ENCODE measurements at regions not wholly inside any gene's neighbourhood (a gene's known extent, or its start where the extent isn't known, plus 50 kb on each side); places are given as distances from the start of the nearest gene placed in this dataset.

DNA sequence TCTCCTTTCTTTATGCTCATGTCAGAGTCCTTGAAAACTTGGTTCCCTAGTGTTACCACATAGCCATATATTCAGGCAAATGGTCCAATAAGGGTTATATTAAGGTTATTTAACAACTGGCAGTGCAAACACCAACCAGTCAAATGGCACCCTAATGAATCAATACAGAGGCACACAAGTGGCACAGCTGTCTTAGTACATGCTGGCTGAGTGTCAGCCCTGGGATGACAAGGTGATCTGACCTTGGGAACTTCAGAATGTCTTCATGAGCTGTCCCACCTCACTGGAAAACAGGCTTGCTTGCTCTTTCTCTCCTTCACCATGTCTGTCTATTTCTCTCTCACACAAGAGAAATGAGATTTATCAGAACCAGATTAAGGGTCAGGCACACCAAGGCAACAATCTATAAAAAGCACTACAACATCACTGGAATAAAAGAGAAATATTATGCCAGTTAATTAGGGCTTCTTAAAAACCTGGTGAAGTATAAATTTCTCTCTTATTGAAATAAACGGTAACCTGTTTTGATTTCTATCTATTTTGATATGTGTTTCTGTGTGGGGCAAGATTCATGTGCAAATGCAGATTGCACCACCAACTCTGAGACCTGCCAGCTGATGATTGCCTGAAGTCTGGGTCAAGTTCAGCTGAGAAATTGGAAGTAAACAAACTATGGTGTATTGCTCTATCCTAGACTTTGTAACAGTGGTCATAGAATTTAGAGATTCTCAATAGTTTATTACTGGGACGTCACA is 140.7 kb downstream of the SREK1 start:
- Histone ChIP-seq H4K91ac (replicated peaks; ENCODE audit: insufficient read length, low read length) (no peak overlapping the region), H2BK120ac (replicated peaks; ENCODE audit: low read depth, low read length) (no peak overlapping the region), H3K79me2 (ENCODE audit: control insufficient read depth in 1 of 2, insufficient read depth in 2 of 2, low read length in 2 of 2) (no peaks in the 10 kb centered on the region), H3K27ac (ENCODE audit: low read depth, low read length) (no peak overlapping the region), H2AFZ (ENCODE audit: low read length) (no peak overlapping the region), H2BK20ac (ENCODE audit: low read length) (no peak overlapping the region), H3K23ac (ENCODE audit: insufficient read length) (no peak overlapping the region), H3K56ac (replicated peaks; ENCODE audit: insufficient read length, low read depth, low read length) (no peak overlapping the region), H2BK15ac (ENCODE audit: low read length) (no peak overlapping the region), H3K23me2 (ENCODE audit: low read depth, low read length) (no peaks in the 10 kb centered on the region), H3K14ac (ENCODE audit: insufficient read length) (no peak overlapping the region), H4K8ac (ENCODE audit: extremely low read depth, insufficient read depth, low read length) (no peak overlapping the region), H4K20me1 (replicated peaks in 1 of 2; ENCODE audit: control insufficient read depth in 1 of 2, insufficient read depth in 2 of 2, low read length in 2 of 2) (no peaks in the 10 kb centered on the region), H3K79me1 (ENCODE audit: low read depth, low read length) (no peaks in the 10 kb centered on the region), H2BK12ac (ENCODE audit: low read depth, low read length) (no peak overlapping the region), H4K5ac (ENCODE audit: insufficient read length, low read depth, low read length) (no peak overlapping the region), H3K4me2 (ENCODE audit: insufficient read depth in 1 of 2, low read depth in 2 of 2, low read length in 2 of 2) (no peak overlapping the region), H3K27me3 (replicated peaks in 1 of 4; ENCODE audit: control insufficient read depth in 3 of 4, extremely low read depth in 1 of 4, insufficient read depth in 3 of 4, low read length in 3 of 4) (no peaks in the 10 kb centered on the region), H3K36me3 (ENCODE audit: control insufficient read depth in 2 of 4, insufficient read depth in 4 of 4, low read length in 3 of 4) (no peaks in the 10 kb centered on the region), H3K9ac (replicated peaks in 1 of 4; ENCODE audit: extremely low read depth in 1 of 4, low read depth in 3 of 4, low read length in 3 of 4) (no peak overlapping the region), H3K4me3 (ENCODE audit: extremely low read depth in 1 of 4, insufficient read depth in 2 of 4, low read depth in 3 of 4, low read length in 4 of 4) (no peak overlapping the region), H3K9me3 (ENCODE audit: insufficient read depth in 2 of 2, low read depth in 1 of 2, low read length in 1 of 2) (no peaks in the 10 kb centered on the region), H2BK5ac (ENCODE audit: low read depth, low read length) (no peak overlapping the region), H2AK5ac (ENCODE audit: low read depth, low read length) (no peak overlapping the region), H3K4me1 (replicated peaks in 1 of 4; ENCODE audit: control insufficient read depth in 3 of 4, insufficient read depth in 4 of 4, low read length in 3 of 4) (no peaks in the 10 kb centered on the region), H3K4ac (replicated peaks; ENCODE audit: insufficient read length, low read depth, low read length) (no peak overlapping the region), H3K18ac (ENCODE audit: extremely low read depth, low read length) (no peak overlapping the region)
- 67% methylated on average over 2 of the region's 2 CpGs; no CpG with 5 or more reads in 1 of the 2 experiments for WGBS, 2 experiments (ENCODE audit: extremely low coverage in 1 of 2, insufficient coverage in 1 of 2, insufficient read length in 1 of 2, insufficient replicate concordance in 2 of 2, low coverage in 1 of 2, low lambda C conversion rate in 2 of 2, missing lambda C conversion rate in 1 of 2)
- POLR2A ChIA-PET (ENCODE audit: partially characterized antibody), result no interaction called here
- DNase-seq (ENCODE audit: low read depth in 1 of 2, low spot score in 2 of 2) (no peak), FAIRE-seq (peak; percentile 32)
- CTCF ChIA-PET (ENCODE audit: partially characterized antibody), result interaction anchor here (0.8 to 1.2 kb wide), 3 partner anchors 21 to 485 kb away, joined by 3 to 4 read pairs (median 4); no protein-coding TSS in a partner anchor
- no peak for TF ChIP-seq EP300 (IDR thresholded peaks at IDR 0.05; ENCODE audit: borderline replicate concordance in 1 of 2, low read depth in 2 of 2, low read length in 2 of 2)
- TF ChIP-seq CEBPB (IDR thresholded peaks at IDR 0.05; ENCODE audit: low read depth, low read length), result no peak
- no peak for TF ChIP-seq EGR1 (IDR thresholded peaks at IDR 0.05; ENCODE audit: borderline replicate concordance, low read depth, low read length)
- no peak for TF ChIP-seq KDM5A (IDR thresholded peaks at IDR 0.05; ENCODE audit: low read length)
- TF ChIP-seq SIX5 (IDR thresholded peaks at IDR 0.05; ENCODE audit: low read depth, low read length), result no peak
- TF ChIP-seq BACH1 (IDR thresholded peaks at IDR 0.05; ENCODE audit: low read length), result no peak
- TF ChIP-seq CBX5 (IDR thresholded peaks at IDR 0.05; ENCODE audit: low read depth, low read length), result no peak
- no peak for TF ChIP-seq FOSL1 (IDR thresholded peaks at IDR 0.05; ENCODE audit: insufficient read depth, low read depth, low read length)
- no peak for TF ChIP-seq CTBP2 (IDR thresholded peaks at IDR 0.05; ENCODE audit: borderline replicate concordance, insufficient read depth, insufficient read length, low read length)
- TF ChIP-seq TBP (IDR thresholded peaks at IDR 0.05; ENCODE audit: low read depth, low read length), result no peak
- TF ChIP-seq YY1 (IDR thresholded peaks at IDR 0.05; ENCODE audit: low read depth, low read length), result no peak
